ENCODE measurements at regions not wholly inside any gene's neighbourhood (a gene's known extent, or its start where the extent isn't known, plus 50 kb on each side); places are given as distances from the start of the nearest gene placed in this dataset.

- H3K4me1 Mint-ChIP-seq (ENCODE audit: unreplicated experiment), result no peaks in the 10 kb centered on the region
- TF ChIP-seq CTCF (IDR thresholded peaks at IDR 0.05), result no peak
- DNase-seq (ENCODE audit: extremely low spot score, unreplicated experiment), result no peak
- H3K27ac Mint-ChIP-seq (ENCODE audit: unreplicated experiment), result no peak overlapping the region
- peaks cover 8% of the 10 kb centered on the region for H3K9me3 Mint-ChIP-seq (ENCODE audit: unreplicated experiment)
- H3K4me3 Mint-ChIP-seq (ENCODE audit: unreplicated experiment), result no peak overlapping the region
- no peaks in the 10 kb centered on the region for H3K27me3 Mint-ChIP-seq (ENCODE audit: unreplicated experiment)
- H3K36me3 Mint-ChIP-seq (ENCODE audit: unreplicated experiment), result no peaks in the 10 kb centered on the region
Observed at GRCh38 chr1:233735847-233736246, 121.9 kb downstream of the KCNK1 start.

GRCh38 chr1:233737341-233737740, 123.4 kb downstream of the KCNK1 start:
- Mint-ChIP-seq H3K9me3 (ENCODE audit: unreplicated experiment) (peaks cover 8% of the 10 kb centered on the region), H3K36me3 (ENCODE audit: unreplicated experiment) (no peaks in the 10 kb centered on the region), H3K27me3 (ENCODE audit: unreplicated experiment) (no peaks in the 10 kb centered on the region), H3K27ac (ENCODE audit: unreplicated experiment) (no peak overlapping the region), H3K4me3 (ENCODE audit: unreplicated experiment) (no peak overlapping the region), H3K4me1 (ENCODE audit: unreplicated experiment) (no peaks in the 10 kb centered on the region)
- no peak for TF ChIP-seq CTCF (IDR thresholded peaks at IDR 0.05)
- no peak for DNase-seq (ENCODE audit: extremely low spot score, unreplicated experiment)

GRCh38 chr1:233738396-233738795, 124.5 kb downstream of the KCNK1 start:
- H3K36me3 Mint-ChIP-seq (ENCODE audit: unreplicated experiment), result no peaks in the 10 kb centered on the region
- H3K27me3 Mint-ChIP-seq (ENCODE audit: unreplicated experiment), result no peaks in the 10 kb centered on the region
- H3K27ac Mint-ChIP-seq (ENCODE audit: unreplicated experiment), result no peak overlapping the region
- no peak for TF ChIP-seq CTCF (IDR thresholded peaks at IDR 0.05)
- H3K9me3 Mint-ChIP-seq (ENCODE audit: unreplicated experiment), result peaks cover 8% of the 10 kb centered on the region
- no peak overlapping the region for H3K4me3 Mint-ChIP-seq (ENCODE audit: unreplicated experiment)
- no peaks in the 10 kb centered on the region for H3K4me1 Mint-ChIP-seq (ENCODE audit: unreplicated experiment)
- DNase-seq (ENCODE audit: extremely low spot score, unreplicated experiment), result no peak

GRCh38 chr1:233738850-233739249, 124.9 kb downstream of the KCNK1 start:
- no peak for TF ChIP-seq CTCF (IDR thresholded peaks at IDR 0.05)
- no peak overlapping the region for H3K27ac Mint-ChIP-seq (ENCODE audit: unreplicated experiment)
- no peaks in the 10 kb centered on the region for H3K4me1 Mint-ChIP-seq (ENCODE audit: unreplicated experiment)
- H3K4me3 Mint-ChIP-seq (ENCODE audit: unreplicated experiment), result no peak overlapping the region
- no peaks in the 10 kb centered on the region for H3K36me3 Mint-ChIP-seq (ENCODE audit: unreplicated experiment)
- no peaks in the 10 kb centered on the region for H3K27me3 Mint-ChIP-seq (ENCODE audit: unreplicated experiment)
- DNase-seq (ENCODE audit: extremely low spot score, unreplicated experiment), result no peak
- H3K9me3 Mint-ChIP-seq (ENCODE audit: unreplicated experiment), result peaks cover 6% of the 10 kb centered on the region

- Mint-ChIP-seq H3K4me1 (ENCODE audit: unreplicated experiment) (no peaks in the 10 kb centered on the region), H3K27ac (ENCODE audit: unreplicated experiment) (no peak overlapping the region), H3K36me3 (ENCODE audit: unreplicated experiment) (no peaks in the 10 kb centered on the region), H3K4me3 (ENCODE audit: unreplicated experiment) (no peak overlapping the region), H3K27me3 (ENCODE audit: unreplicated experiment) (no peaks in the 10 kb centered on the region), H3K9me3 (ENCODE audit: unreplicated experiment) (no peaks in the 10 kb centered on the region)
- no peak for TF ChIP-seq CTCF (IDR thresholded peaks at IDR 0.05)
- no peak for DNase-seq (ENCODE audit: extremely low spot score, unreplicated experiment)
Observed at GRCh38 chr1:233744779-233745513, 131.0 kb downstream of the KCNK1 start.

All from osteocyte (in vitro differentiated cells).